PC-3 (cell line): ENCODE measurements at regions not wholly inside any gene's neighbourhood (a gene's known extent, or its start where the extent isn't known, plus 50 kb on each side); places are given as distances from the start of the nearest gene placed in this dataset.

ENCODE experiments used
- ATAC-seq: fragments of 200-7000 bp; cut with Tn5 transposase; 2 replicates; pipeline ENCODE4 v1.9.1; 2020; ENCODE audit warnings: mild to moderate bottlenecking, moderate library complexity
- BruUV-seq: library from RNA; stranded (reverse); fragments of 400-500 nt; replicated peaks from 2 replicates; lab custom pipeline; 2021; lab: Mats Ljungman, UMichigan
- CTCF ChIA-PET: fragments of 300-600 bp; sonication (Branson Sonifier 250); formaldehyde crosslinking; loops from one replicate; lab custom pipeline; 2022; ENCODE audit warnings: antibody characterized with exemption; lab: Charles Lee
- POLR2A ChIA-PET: fragments of 300-600 bp; sonication (Branson Sonifier 250); formaldehyde crosslinking; loops from one replicate; lab custom pipeline; 2022; ENCODE audit warnings: antibody characterized with exemption; ENCODE audit not compliant: unreplicated experiment; lab: Charles Lee
- DNase-seq: peaks from one replicate; pipeline ENCODE4 v3.0.0-alpha.2; 2015
- H2AFZ ChIP-seq: fragments of 300-600 bp; sonication (generic); 2 replicates; pipeline ENCODE4 v1.6.0; 2016; ENCODE audit warnings: antibody characterized with exemption, low read length
- H3F3A ChIP-seq: fragments of 300-600 bp; sonication (generic); one replicate; pipeline ENCODE4 v1.6.0; 2017; ENCODE audit warnings: antibody characterized with exemption, low read length, control low read depth, mild to moderate bottlenecking; ENCODE audit not compliant: unreplicated experiment
- H3K27ac ChIP-seq: fragments of 300-600 bp; sonication (generic); 2 replicates; pipeline ENCODE4 v1.5.1; 2016; ENCODE audit warnings: mild to moderate bottlenecking, low read length
- H3K27me3 ChIP-seq: fragments of 300-600 bp; sonication (generic); 2 replicates; pipeline ENCODE4 v1.6.1; 2016; ENCODE audit warnings: low read length, mixed read lengths
- H3K36me3 ChIP-seq: fragments of 300-600 bp; sonication (generic); 2 replicates; pipeline ENCODE4 v1.6.1; 2016; ENCODE audit warnings: low read depth, mixed run types, low read length, mixed read lengths
- H3K4me1 ChIP-seq: fragments of 300-600 bp; sonication (generic); 2 replicates; pipeline ENCODE4 v1.5.1; 2016; ENCODE audit warnings: low read length; ENCODE audit not compliant: insufficient read depth
- H3K4me2 ChIP-seq: fragments of 300-600 bp; sonication (generic); 2 replicates; pipeline ENCODE4 v1.6.0; 2016; ENCODE audit warnings: low read length
- H3K4me3 ChIP-seq: fragments of 300-600 bp; sonication (generic); 2 replicates; pipeline ENCODE4 v1.5.1; 2016; ENCODE audit warnings: mild to moderate bottlenecking, low read length, mixed read lengths
- H3K79me2 ChIP-seq: fragments of 300-600 bp; sonication (generic); 2 replicates; pipeline ENCODE4 v1.6.1; 2017; ENCODE audit warnings: low read length, mixed read lengths
- H3K9ac ChIP-seq: fragments of 300-600 bp; sonication (generic); 2 replicates; pipeline ENCODE4 v1.6.0; 2016; ENCODE audit warnings: mild to moderate bottlenecking, low read length
- H3K9me2 ChIP-seq: fragments of 300-600 bp; sonication (generic); replicated peaks from 2 replicates; pipeline ENCODE4 v1.6.1; 2016; ENCODE audit warnings: mixed run types, low read length, mixed read lengths
- H3K9me3 ChIP-seq: fragments of 300-600 bp; sonication (generic); 2 replicates; pipeline ENCODE4 v1.6.1; 2016; ENCODE audit warnings: low read length, mixed read lengths
- H4K20me1 ChIP-seq: fragments of 300-600 bp; sonication (generic); 2 replicates; pipeline ENCODE4 v1.6.1; 2016; ENCODE audit warnings: low read length, mixed read lengths
- CTCF ChIP-seq: fragments of 300-600 bp; sonication (generic); conservative IDR thresholded peaks from 2 replicates; pipeline ENCODE4 v1.5.1; 2017; ENCODE audit warnings: antibody characterized with exemption, low read depth, mild to moderate bottlenecking, low read length
- EZH2 ChIP-seq: fragments of 300-600 bp; sonication (generic); IDR thresholded peaks from one replicate; pipeline ENCODE4 v1.6.1; 2017; ENCODE audit warnings: antibody characterized with exemption, mild to moderate bottlenecking, low read length; ENCODE audit not compliant: unreplicated experiment
- EZH2phosphoT487 ChIP-seq: fragments of 300-600 bp; sonication (generic); IDR thresholded peaks from 2 replicates; pipeline ENCODE4 v1.6.1; 2018; ENCODE audit warnings: mild to moderate bottlenecking, antibody characterized with exemption, low read length, borderline replicate concordance
- intact Hi-C: fragments of 100-400 bp; cut with micrococcal nuclease; formaldehyde crosslinking; loops from 2 replicates; pipeline ENCODE4 v1.9.0; 2023

- Histone ChIP-seq H3K4me3 (no peak overlapping the region), H4K20me1 (no peaks in the 10 kb centered on the region), H3K9ac (no peak overlapping the region), H3K9me2 (no peaks in the 10 kb centered on the region), H3K4me2 (no peak overlapping the region), H3K27me3 (peaks cover 89% of the 10 kb centered on the region), H3F3A (no peaks in the 10 kb centered on the region), H3K79me2 (no peaks in the 10 kb centered on the region), H3K4me1 (no peaks in the 10 kb centered on the region), H3K9me3 (no peaks in the 10 kb centered on the region), H2AFZ (no peak overlapping the region), H3K27ac (no peak overlapping the region), H3K36me3 (no peaks in the 10 kb centered on the region)
- ATAC-seq (no peak), DNase-seq (no peak)
- intact Hi-C loops = no loop called here
- TF ChIP-seq EZH2 (no peak), CTCF (no peak), EZH2phosphoT487 (no peak)
- no TSS peak for BruUV-seq
- POLR2A ChIA-PET = no interaction called here
- CTCF ChIA-PET = no interaction called here
Observed at GRCh38 chr5:172583931-172584511, 57.0 kb upstream of the NEURL1B start.

GRCh38 chr5:172582940-172583339 lies 58.1 kb upstream of the NEURL1B start:
- intact Hi-C loops = no loop called here
- Histone ChIP-seq H3K9me3 (no peaks in the 10 kb centered on the region), H3K9ac (no peak overlapping the region), H3F3A (no peaks in the 10 kb centered on the region), H2AFZ (no peak overlapping the region), H3K9me2 (no peaks in the 10 kb centered on the region), H3K36me3 (no peaks in the 10 kb centered on the region), H3K27me3 (peaks cover 79% of the 10 kb centered on the region), H3K27ac (no peak overlapping the region), H3K4me2 (no peak overlapping the region), H4K20me1 (no peaks in the 10 kb centered on the region), H3K79me2 (no peaks in the 10 kb centered on the region), H3K4me3 (no peak overlapping the region), H3K4me1 (no peaks in the 10 kb centered on the region)
- ChIA-PET POLR2A (no interaction called here), CTCF (no interaction called here)
- BruUV-seq = no TSS peak
- no peak for ATAC-seq
- no peak for DNase-seq
- TF ChIP-seq EZH2phosphoT487 (no peak), CTCF (no peak), EZH2 (no peak)

- DNase-seq (no peak), ATAC-seq (no peak)
- H3K4me1 ChIP-seq = no peaks in the 10 kb centered on the region
- no peak overlapping the region for H2AFZ ChIP-seq
- TF ChIP-seq EZH2 (no peak), CTCF (no peak), EZH2phosphoT487 (no peak)
- no peaks in the 10 kb centered on the region for H3K9me2 ChIP-seq
- H3K9me3 ChIP-seq = no peaks in the 10 kb centered on the region
- no peaks in the 10 kb centered on the region for H3F3A ChIP-seq
- no peaks in the 10 kb centered on the region for H3K36me3 ChIP-seq
- POLR2A ChIA-PET = no interaction called here
- H3K4me3 ChIP-seq = no peak overlapping the region
- intact Hi-C loops = no loop called here
- no peak overlapping the region for H3K9ac ChIP-seq
- H4K20me1 ChIP-seq = no peaks in the 10 kb centered on the region
- H3K79me2 ChIP-seq = no peaks in the 10 kb centered on the region
- CTCF ChIA-PET = no interaction called here
- peaks cover 69% of the 10 kb centered on the region for H3K27me3 ChIP-seq
- no TSS peak for BruUV-seq
- no peak overlapping the region for H3K27ac ChIP-seq
- no peak overlapping the region for H3K4me2 ChIP-seq
Observed at GRCh38 chr5:172581315-172581714, 59.7 kb upstream of the NEURL1B start.
